Fibroblast of mammary gland (primary cell): ENCODE measurements at regions not wholly inside any gene's neighbourhood (a gene's known extent, or its start where the extent isn't known, plus 50 kb on each side); places are given as distances from the start of the nearest gene placed in this dataset.

ENCODE experiments used
- DNase-seq: peaks from one replicate; pipeline ENCODE4 v3.0.0-alpha.2; 2010; ENCODE audit warnings: low read depth
- H3K4me3 ChIP-seq: 2 replicates; pipeline ENCODE4 v1.5.1; 2011; ENCODE audit warnings: low read depth, mild to moderate bottlenecking, low read length, moderate library complexity; ENCODE audit not compliant: control insufficient read depth
- TF ChIP-seq, protein P1 (sequence below): conservative IDR thresholded peaks from 2 replicates; pipeline ENCODE4 v1.5.1; 2011; ENCODE audit warnings: low read depth, low read length, inconsistent platforms; ENCODE audit not compliant: control insufficient read depth, insufficient read depth

DNA sequence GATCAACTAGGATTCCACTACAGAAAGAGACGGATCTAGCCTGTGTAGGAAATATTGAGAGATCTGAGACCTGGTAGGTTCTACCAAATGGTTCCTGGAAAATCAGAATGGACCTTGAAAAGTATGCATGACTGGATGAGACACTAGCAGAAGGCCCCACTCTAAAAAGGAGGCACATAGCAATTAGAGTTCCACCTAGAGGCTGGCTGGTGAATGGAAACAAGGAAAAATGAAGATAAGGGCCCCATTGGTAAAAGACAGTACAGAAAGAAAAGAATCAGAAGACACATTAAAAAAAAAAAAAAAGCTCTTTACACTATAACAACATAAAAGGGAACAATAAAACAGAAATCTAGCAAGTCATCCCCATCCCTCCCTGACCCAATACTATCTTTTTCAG is 518.5 kb downstream of the NR2F1-AS1 start:
- peak; percentile 16 for DNase-seq
- TF ChIP-seq, protein P1, sequence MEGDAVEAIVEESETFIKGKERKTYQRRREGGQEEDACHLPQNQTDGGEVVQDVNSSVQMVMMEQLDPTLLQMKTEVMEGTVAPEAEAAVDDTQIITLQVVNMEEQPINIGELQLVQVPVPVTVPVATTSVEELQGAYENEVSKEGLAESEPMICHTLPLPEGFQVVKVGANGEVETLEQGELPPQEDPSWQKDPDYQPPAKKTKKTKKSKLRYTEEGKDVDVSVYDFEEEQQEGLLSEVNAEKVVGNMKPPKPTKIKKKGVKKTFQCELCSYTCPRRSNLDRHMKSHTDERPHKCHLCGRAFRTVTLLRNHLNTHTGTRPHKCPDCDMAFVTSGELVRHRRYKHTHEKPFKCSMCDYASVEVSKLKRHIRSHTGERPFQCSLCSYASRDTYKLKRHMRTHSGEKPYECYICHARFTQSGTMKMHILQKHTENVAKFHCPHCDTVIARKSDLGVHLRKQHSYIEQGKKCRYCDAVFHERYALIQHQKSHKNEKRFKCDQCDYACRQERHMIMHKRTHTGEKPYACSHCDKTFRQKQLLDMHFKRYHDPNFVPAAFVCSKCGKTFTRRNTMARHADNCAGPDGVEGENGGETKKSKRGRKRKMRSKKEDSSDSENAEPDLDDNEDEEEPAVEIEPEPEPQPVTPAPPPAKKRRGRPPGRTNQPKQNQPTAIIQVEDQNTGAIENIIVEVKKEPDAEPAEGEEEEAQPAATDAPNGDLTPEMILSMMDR = peak; percentile 32
- H3K4me3 ChIP-seq = no peak overlapping the region

DNA sequence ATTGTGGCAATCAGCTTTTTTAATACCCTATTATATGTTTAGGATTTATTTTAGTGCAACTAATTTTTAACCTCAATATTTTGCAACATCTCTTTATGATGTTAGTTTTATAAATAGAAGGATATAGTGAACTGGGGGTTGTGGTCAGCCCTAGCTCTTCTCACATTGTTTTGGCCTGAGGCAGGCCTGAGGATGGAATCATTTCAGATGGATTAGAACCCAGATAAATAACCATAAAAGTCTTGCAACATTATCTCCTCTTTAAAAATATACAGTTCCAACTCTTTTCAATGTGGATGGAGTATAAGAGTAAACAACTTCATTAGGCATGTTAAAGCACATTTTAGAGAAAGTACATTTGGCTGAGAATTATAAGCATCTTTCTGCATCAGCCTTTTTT is 522.7 kb downstream of the NR2F1-AS1 start:
- TF ChIP-seq, protein P1 = no peak
- H3K4me3 ChIP-seq = no peak overlapping the region
- DNase-seq = peak; percentile 88

DNA sequence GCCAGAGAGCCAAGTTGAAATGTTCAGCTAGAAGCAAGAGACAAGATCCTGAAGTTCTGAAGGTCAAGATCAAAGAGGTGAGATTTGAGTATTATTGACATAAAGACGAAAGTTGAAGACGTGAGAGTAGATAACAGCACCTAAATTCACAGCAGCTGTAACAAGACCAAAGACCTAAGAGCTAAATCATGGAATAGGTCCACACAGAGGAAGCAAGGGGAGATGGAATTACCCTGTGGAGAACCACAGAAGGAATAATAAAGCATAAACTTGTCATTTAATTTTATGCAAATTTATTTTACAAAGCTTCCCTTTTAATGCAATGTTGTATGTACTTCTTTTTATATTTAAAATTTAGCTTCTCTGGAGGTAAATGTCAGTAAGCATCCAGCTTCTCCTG is 523.7 kb downstream of the NR2F1-AS1 start:
- no peak for DNase-seq
- TF ChIP-seq, protein P1 = no peak
- H3K4me3 ChIP-seq = no peak overlapping the region

DNA sequence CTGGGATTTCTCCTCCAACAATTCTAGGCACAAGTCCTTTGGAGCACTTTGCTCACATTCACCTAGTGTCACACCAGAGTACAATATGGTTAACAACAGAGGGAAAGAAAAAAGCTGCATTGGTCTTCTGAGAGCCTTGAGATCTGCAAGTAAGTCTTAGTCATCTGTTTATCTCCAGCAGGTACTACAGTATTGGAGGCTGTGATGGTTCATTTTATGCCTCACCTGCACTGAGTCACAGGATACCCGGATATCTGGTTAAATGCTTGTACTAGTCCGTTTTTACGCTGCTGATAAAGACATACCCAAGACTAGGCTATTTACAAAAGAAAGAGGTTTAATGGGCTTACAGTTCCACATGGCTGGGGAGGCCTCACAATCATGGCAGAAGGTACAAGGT is 525.0 kb downstream of the NR2F1-AS1 start:
- no peak for DNase-seq
- TF ChIP-seq, protein P1 = no peak
- H3K4me3 ChIP-seq = no peak overlapping the region

DNA sequence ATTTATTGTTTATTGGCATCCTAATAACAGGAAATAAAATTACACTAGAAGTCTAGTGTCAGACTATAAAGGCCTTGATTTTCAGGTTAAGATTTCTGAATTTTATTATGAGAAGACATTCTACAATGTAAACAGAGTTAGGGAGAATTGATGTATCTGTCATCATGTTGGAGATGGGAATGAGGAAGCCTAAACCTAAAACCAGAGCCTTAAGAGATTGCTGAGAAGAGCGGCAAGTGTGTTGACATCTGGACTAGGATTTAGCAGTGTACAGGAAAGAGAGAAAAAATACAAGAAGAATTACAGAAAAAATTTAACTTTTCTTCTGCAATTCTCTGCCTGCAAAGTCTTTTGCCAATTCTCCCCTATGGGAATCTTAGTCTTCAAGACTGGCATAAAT is 525.5 kb downstream of the NR2F1-AS1 start:
- TF ChIP-seq, protein P1 = no peak
- no peak overlapping the region for H3K4me3 ChIP-seq
- DNase-seq = peak; percentile 13

DNA sequence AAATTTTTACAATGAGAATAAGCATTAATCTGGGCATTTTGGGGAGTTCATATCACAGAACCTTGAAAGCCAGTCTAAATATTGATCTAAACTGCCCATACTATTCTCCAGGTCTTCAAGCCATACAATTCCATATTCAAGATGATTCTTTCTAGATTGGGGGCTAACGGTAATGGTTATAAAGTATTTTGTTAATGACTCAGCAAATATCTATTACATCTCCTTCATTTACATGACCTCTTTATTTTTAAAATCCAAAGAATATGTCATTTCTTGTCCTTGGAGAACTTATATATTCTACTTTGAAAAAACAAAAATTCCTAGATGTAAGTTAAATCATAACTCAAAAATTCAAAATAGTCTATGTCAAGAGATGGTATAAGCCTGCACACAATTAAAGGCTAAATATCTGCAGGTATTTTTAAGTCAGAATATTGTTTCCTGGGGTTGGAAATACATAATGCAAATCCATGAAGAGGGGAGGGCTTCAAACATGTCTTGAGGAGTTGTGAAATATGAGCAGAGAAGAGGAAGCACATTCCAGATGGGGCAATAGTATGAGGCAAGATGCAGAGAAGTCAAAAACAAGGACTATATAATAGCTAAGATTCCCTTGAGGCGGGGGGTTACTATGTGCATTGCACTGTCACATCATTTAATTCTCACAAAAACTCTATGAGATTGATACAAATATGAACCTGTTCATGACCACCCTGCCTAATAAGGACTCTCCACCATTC is 526.4 kb downstream of the NR2F1-AS1 start:
- peak; percentile 62 for DNase-seq
- no peak overlapping the region for H3K4me3 ChIP-seq
- TF ChIP-seq, protein P1 = no peak

DNA sequence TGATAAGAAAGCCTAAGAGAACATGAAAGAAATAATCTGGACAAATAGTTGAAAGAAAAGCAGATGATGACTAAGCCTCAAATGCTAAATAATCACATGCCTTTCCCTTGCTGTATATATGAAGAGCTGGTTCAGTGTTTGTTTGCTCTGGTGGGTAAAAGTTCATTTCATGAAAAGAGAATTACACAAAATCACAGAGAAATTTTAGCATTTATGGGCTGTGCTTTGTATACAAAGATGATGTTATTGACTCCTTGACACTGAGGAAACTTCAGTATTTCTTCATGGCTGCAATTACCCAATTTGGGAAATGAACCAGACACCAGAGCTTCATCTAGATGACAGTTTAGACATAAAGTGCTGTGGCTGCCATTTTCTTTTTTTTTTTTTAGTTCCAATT is 527.2 kb downstream of the NR2F1-AS1 start:
- H3K4me3 ChIP-seq = no peak overlapping the region
- TF ChIP-seq, protein P1 = no peak
- DNase-seq = peak; percentile 50
